Posterior cingulate gyrus (tissue), 11 donors: ENCODE measurements at regions not wholly inside any gene's neighbourhood (a gene's known extent, or its start where the extent isn't known, plus 50 kb on each side); places are given as distances from the start of the nearest gene placed in this dataset.
"Not testable (repeated sequence)": the region's sequence is repeated elsewhere in the genome, so short reads cannot be mapped to it uniquely, and the experiment has no call there.

Experiments used
- DNase-seq, 10 donors: peaks; one replicate each; pipeline versions ENCODE4 v3.0.0 to v3.0.0-alpha.2; 2020 to 2021; ENCODE audit warnings: mixed read lengths in 3 of 10
- intact Hi-C: fragments of 100-400 bp; cut with DNase I; formaldehyde crosslinking; loops from one replicate; pipeline ENCODE4 v1.15.1; 2023

DNA sequence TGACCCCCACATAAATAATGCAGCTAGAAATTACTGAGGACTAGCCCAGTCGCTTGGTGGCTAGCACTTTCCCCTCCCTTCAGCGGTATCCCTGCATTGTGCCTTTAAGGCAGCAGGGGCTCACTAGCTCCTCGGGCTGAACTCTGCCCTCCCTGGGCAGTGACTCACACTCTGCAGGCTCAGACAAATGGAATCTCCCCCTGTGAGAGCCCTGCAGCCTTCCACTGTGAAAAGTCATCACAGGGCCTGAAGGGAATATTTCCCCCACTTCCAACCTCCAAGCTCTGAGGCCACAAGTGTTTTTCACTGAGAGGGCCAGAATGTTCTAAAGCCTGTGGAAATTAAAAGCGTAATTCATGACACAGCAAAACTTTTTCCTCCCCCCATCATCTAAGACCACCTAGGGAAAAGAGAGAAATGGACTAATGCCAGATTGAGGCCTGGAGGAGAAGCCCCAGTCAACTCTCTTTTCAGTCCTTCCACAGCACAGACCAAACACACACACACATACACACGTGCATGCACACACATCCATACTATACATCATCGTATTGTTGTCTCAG, 93.6 kb upstream of the COL1A2 start:
- no peak for DNase-seq
- intact Hi-C loops = no loop called here

DNA sequence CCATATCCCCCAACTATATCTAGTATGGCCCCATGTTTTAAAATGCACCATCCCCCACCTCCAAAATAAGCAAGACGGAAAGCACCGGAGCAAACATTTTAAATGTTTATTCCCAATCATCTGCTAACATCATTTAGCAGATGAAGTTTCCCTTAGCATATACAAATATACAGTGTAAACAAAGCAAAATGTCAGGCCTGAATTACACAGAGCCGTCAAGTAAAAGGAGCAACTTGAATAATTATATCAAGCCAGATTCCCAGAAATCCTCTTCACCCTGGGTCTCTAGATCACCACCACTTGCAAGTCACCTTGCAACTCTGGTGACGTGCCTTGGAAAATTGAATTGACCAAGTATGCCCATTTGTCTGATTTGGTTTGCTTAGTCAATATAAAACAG, 91.6 kb upstream of the COL1A2 start:
- no peak for DNase-seq
- intact Hi-C loops = no loop called here

DNA sequence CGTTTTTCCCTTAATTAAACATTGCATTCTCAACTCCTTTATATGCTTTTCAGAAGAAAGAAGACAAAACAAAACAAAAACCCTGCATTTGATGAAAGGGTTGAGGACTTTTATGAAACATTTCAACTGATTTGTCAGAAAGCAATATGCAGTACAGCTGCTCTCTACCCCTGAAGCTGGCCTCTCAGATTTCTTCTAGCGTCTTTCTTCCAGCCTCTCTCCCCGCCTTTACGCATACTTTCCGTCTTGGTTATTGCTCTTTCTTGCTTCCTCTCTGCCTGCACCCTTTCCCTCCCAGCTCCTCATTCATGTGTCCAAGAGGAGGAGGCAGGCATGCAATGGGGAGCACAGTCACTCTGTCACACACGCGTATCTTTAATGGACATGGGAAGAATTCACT, 91.0 kb upstream of the COL1A2 start:
- DNase-seq = no peak
- intact Hi-C loops = no loop called here

DNA sequence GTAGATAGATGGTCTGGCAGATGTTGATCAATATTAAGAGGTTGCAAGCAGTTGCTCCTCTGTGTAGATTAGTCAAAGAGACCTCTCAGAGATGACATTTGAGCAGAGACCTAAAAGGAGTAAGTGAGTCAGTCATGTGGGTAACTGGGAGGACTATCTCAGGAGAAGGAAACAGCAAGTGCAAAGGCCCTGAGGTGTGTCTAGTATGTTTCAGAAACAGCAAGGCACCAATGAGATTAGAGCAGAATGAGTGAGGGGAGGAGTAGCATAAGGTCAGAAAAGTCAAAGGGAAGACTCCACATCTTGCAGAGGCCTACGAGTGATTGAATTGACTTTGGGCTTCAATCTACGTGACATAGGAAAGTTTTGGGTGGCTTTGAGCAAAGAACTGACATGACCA, 89.8 kb upstream of the COL1A2 start:
- no peak for DNase-seq
- intact Hi-C loops = no loop called here

DNA sequence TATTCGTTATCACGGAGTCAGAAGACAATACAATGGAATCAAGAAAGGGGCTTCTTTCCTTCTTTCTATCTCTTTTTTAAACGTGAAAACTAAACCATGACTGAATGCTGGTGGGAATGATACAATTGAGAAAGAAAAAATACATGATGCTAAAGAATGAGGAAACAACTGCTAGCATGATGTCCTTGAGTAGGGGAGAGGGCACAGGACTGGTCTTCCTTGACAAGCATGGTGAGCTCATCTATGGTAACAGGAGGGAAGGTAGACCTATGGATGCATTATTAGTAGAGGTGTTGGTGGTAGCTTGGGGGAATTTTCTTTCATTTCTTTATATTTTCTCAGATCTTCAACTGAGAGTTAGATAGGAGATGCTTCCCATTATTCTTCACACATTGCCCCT, 88.9 kb upstream of the COL1A2 start:
- no peak for DNase-seq
- intact Hi-C loops = no loop called here

DNA sequence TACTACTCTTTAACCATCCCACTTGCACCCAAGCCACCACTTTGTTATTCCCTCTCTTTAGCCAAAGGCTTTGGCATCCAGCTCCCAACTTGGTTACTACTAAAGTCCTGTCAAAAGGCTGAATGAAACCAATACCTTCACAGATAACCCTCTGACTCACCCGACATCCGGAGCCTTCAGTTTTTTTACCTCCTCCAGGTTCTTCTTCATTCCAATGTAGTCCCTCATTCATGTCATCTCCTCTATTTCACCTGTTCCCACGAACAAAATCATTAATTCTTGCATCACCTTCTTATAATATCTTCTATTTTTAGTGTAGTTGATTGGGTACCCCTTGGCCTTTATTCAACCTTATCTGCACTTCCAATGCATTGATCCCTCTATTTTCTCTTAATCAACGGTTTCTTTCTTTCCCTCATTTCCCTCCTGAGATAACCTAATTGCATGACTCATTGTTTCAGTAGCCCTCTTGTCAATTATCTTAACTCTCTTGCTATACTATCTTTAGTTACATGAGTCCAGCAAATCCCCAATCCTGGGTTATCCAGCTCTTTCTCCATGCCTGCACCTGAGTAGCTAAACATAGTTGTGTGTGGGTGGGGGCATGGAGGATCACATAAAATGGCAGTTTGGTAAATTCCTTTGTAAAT, 87.2 kb upstream of the COL1A2 start:
- intact Hi-C loops = no loop called here
- no peak for DNase-seq

DNA sequence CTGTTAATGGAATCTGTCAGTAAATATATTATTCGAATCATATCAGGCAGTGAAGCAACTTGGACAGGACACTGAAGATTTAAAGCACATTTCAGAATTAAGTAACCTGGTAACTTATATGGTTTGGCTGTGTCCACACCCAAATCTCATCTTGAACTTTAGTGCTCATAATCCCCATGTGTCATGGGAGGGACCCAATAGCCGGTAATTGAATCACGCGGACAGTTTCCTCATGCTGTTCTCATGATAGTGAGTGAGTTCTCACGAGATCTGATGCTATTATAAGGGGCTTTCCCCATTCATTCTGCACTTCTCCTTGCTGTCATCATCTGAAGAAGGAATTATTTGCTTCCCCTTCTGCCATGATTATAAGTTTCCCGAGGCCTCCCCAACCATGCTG, 83.2 kb upstream of the COL1A2 start:
- no peak for DNase-seq
- intact Hi-C loops = no loop called here

DNA sequence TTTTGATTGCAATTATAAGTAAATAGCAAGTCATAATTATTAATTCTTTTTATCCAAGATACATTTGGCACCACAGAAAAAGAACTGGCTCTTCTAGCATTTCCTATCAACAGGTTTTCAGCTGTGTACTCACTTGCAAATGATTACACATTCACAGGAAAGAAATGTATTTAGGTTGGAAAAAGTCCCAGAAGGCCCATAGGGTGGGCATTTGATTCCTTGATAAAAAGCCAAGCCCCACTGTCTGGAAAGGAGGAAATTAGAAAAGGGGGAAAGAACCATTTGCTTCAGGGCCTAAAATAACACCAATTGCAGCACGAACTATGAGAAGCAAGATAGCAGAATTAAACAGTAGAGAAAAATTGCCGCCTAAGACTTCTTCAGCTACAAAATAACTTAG, 80.8 kb upstream of the COL1A2 start:
- DNase-seq = no peak
- intact Hi-C loops = no loop called here

DNA sequence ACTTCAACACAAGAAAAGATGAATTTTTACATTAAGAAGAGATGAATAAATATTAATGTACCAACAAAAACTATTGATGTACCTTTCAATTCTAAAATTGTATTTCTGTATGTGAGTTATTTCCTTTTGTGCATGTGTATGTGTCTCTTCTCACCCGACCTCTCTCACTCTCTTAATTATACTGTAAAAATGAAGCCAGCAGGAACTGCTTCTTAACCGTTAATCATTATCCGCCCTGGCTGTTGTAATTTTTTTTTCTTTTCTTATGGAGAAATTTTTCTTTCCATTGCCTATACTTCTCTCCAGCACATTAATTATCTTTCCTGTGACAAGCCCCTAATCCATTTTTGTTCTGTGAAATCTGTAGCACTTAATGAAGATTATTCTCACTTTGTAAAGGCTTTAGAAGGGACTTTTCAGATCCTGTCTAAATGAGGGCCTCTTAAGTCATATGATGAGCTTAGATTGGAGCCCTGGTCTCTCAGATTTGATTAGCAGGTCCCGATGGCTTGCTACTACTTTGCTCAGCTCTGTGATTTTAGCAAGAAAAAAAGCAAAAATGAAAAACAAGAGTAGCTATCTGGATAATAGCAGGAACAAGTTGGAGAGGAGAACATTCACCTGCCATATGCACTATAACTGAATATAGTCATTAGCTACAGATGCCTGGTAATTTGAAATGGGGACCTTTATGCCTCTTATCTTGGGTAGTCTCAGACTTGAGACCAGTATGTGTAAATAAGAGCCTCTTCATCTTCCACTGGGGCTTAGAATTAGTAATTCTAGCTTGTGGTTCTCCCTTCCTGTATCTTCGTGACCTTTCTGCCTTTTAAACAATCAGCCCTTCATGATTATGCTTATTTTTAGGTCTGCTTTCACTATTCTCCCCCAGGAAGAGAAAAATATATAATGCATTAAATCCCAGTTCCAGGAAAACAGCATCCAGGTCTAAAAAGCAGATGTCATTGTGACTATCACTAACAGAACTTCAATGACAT, 80.0 kb upstream of the COL1A2 start:
- intact Hi-C loops = no loop called here
- DNase-seq = no peak

DNA sequence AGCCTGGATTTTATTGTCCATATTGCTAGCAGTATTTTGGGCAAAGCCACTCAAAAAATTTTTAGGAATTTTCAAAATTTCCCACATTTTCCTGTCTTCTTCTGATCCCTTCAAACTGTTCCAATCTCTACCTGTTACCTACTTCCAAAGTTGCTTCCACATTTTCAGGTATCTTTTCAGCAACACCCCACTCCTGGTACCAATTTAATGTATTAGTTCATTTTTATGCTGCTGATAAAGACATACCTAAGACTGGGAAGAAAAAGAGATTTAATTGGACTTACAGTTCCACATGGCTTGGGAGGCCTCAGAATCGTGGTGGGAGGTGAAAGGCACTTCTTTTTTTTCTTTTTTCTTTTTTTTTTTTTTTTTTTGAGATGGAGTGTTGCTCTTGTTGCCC, 73.6 kb upstream of the COL1A2 start:
- intact Hi-C loops, DNase-seq: not testable (repeated sequence)

DNA sequence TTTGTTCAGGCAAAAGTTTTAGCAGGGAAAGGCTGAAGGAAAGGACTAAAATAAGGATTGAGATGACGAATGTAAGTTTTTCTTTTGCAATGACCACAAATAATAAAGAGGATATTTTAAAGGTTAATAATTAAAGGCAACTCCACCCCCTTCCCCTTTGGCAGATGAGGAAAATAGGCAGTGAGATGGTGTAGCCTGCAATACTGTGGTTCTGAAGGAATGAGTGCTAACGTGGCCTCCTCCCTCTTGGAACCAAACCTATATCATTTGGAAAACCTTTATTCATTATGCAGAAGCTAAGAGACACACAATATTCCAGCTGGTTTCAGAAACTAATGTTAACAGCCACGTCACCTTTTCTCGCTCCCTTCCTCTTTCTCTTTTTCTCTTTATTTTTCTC, 70.9 kb upstream of the COL1A2 start:
- intact Hi-C loops = no loop called here
- no peak for DNase-seq

DNA sequence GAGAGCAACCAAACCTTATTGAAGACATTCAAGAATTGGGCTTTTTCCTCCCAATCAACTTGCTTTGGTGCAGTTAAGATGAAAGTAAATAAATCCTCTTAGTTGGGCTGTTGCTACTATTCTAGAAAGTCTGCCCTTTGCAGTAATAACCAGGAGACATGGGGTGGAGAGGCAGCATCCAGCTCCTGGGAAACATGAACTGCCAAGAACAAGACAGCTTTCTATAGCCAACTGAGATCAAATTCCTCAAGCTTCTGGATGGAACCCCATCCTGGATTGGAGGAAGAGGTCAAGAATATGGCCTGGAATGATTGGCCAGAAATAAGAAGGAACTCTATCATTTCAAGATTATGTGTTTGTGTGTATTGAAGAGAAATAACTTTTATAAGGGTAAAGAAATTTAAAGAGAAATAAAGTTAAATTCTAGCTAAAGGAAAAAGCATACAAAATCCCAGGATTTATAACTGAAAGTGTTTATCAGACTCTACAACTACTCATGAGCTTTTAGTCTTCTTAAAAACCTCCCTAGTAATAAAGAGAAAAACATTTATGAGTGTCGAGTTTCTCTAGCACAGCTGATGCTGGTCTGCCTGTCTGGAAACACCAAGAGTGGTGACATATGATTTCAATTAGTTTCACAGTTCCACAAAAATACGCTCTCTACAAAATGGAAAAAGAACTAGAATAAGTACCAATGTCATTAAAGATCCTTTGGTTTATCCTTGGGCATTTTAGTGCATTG, 70.1 kb upstream of the COL1A2 start:
- no peak for DNase-seq
- intact Hi-C loops = no loop called here

DNA sequence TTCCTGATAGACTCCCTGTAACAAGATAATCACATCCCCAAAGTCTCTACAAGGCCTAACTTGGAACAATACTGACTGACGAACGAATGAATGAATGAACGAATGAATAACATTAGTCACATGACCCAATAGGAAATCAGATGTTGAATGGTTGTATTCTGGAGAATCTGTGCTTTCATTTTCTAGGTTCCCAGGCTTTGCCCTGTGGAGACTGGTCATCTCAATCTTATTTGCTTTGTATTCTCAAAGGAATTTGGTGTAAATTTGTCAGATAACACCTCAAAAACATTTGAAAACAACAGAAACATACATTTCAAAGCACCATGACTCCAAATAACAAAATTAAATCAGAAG, 69.6 kb upstream of the COL1A2 start:
- no peak for DNase-seq
- intact Hi-C loops = no loop called here

DNA sequence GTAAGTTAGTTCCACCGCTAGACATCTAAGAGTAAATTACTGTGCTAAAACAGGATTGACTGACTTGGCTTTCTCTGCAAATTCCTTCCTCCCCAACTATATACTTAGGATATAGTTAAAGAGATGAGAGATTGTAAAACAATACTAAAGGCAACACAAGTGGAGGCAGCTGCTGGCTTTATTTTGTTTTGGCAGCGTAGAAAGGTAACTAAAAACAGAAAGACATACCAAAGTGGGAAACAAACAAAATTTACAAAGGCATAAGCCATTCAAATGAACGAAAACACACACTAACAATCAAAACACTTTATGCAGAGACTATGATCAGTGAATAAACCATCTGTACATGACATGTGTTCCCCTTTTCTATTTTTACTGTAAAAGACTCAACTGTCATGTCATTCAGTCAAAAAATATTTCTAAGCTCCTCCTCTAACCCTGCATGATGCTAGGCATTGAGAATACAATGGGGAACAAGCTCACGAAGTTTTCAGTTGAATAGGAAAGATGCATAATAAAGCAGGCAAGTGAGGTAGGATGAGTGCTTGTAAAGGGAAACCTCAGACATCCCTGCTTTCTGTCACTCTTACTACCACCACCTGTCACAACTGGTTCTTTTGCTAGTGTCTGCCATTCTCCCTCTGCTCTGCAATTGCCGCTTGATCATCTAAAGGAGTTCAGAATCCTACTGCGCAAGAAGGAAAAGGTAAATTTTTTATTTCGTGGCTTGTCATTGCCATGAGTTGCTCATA, 64.2 kb upstream of the COL1A2 start:
- no peak for DNase-seq
- intact Hi-C loops = no loop called here

DNA sequence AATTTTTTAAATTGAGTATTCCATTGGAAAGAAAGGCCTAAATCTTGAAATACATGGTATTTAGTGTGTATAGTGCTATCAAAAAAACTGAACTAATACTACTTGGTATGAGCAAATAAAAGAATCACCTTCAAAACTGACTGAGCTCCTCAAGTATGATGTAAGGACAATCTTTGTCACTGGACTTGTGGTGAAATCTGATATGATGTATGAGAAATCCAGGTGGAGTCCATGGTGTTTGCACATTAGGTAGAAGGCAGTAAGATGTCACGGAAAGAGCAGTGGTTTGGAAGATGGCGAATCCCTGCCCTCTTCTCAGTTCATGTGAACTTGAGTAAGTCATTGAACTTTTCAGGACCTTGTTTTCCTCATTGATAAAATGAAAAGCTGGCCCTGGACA, 62.1 kb upstream of the COL1A2 start:
- DNase-seq = no peak

DNA sequence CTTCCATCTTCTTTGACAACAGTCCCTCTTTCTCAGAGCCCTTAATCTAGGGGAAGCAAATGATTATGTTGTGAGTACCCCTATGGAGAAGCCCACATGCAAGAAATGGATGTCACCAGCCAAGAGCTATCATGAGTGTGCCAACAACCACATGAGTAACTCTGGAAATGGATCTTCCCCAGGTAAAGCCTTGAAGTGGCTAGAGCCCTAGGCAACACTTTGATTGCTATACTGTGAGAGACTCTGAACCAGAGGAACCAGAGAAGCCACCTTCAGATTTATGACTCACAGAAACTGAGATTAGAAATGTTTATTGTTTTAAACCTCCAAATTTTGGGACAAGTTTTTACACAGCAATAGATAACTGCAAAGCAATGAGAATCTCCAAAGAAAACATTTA, 60.9 kb upstream of the COL1A2 start:
- DNase-seq = no peak
- intact Hi-C loops = no loop called here

More for the DNA sequence above, 62.1 kb upstream of the COL1A2 start:
- intact Hi-C loops = no loop called here

DNA sequence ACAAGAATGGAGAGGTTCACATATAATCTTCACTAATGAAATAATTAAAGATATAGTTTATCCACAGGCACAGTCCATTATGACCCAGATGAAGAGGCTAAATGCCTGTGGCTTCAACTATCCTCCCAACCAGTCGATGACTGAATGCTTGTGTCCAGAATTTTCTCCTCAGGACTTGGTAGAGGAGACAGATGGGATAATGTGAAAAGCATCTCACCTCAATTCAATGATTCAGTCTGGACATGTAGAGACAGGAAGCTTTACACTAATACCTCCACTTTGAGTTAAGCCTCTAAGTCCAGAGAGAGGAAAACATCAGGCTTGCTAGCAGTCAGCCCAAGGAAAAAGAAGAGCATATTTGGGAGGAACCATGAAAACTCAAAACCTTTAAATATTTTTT, 59.1 kb upstream of the COL1A2 start:
- no peak for DNase-seq
- intact Hi-C loops = no loop called here

DNA sequence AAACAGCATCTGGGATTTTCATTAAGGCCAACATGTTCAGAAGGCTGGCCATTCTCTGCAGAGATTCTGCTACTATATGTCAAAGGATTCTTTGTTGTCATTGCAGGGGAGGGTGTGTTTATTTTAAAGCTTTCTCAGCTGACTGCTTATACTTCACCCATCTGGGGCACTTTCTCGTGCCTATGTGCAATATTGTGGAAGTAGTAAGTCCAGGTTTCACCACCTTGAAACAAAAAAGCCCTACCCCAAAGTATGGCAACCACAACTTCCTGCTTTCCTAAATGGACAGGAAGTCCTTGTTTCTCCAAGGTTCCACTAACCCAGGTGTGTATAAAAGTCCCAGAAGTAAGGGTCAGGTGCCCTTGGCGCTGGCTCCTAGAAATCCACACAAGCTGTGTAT, 58.7 kb upstream of the COL1A2 start:
- intact Hi-C loops = no loop called here

DNA sequence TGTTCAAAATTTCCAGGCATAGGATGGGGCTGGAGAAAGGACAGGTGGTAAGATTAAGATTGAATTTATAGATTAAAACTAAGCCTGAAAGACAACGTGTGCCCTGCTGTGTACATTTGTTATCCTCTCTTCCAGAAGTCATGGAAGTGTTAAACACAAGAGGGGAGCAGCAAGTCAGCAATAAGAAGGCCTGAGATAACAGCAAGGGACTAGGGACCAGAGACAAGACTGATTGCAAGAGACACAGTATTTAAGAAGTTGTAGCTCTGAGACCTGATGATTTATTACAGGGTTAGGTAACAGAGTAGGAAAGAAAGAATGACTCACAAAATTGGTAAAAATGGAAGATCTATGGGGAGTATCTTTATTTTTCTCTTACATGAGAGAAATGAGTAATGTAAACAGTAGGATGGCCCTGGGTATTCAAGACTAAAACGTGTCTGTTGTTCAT, 55.7 kb upstream of the COL1A2 start:
- DNase-seq = no peak
- intact Hi-C loops = no loop called here

More for the DNA sequence above, 58.7 kb upstream of the COL1A2 start:
- DNase-seq = no peak

DNA sequence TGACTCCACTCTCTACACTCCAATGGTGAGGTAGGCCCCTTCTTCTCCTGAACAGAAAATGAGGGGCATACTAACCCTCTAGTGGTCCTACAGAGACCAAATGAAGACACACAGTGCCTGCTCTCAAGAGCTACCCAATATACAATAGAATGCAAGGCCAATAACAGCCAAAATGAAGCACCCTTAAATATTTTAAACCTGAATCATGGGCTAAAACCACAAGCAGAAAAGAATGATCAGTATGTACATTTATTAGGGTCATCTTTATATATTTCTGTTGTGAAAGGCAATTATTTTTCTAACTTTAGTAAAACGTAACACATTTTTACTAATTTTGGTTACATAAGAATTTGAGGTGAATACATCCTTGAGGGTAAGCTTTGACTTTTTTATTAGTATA, 49.9 kb upstream of the COL1A2 start:
- no peak for DNase-seq
- intact Hi-C loops = no loop called here
